NCI-H1930 (cell line): ENCODE measurements at regions not wholly inside any gene's neighbourhood (a gene's known extent, or its start where the extent isn't known, plus 50 kb on each side); places are given as distances from the start of the nearest gene placed in this dataset.

Source experiments
- DNase-seq, 2 experiments: peaks; one replicate each; lab custom pipeline; 2025; lab: John Stamatoyannopoulos, UW

DNA sequence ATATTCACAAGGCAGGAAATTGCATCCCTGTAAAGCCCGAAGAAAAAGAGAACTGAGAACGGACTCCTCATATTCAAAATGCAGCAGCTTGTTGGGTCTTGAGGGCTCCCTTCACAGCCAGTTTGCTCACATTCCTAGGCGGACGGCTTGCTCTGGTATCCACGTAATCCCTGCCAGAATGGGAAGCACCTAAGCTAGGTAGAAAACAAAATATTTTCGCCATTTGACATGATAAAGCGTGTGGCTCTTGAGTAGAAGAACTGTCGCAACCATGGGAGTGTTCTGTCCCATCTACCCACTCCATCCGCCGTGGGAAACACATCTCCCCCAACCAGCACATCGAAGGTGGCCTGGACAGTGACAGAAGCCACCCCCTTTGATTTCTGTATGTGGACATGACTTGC lies 183.1 kb downstream of the GAS1 start:
- DNase-seq = no peak

- DNase-seq = no peak
Measured at GRCh38 chr9:86763791-86764190, 183.5 kb downstream of the GAS1 start.

DNA sequence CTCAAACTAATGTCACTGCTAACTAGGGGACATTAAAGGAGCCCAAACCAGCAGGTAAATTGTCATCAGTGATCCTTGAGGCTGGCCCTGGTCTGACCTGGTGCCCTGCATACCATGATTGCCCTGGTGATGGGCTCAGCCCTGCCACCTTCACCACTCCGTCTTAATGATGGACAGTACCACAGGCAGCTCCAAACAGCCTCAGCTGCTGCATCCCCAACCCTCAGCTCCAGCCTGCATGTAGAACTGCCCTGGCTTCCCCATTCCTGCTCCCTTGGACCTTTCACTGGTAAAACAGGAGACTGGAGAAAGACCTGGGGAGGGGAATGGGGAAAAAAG lies 190.0 kb downstream of the GAS1 start:
- DNase-seq = no peak

DNA sequence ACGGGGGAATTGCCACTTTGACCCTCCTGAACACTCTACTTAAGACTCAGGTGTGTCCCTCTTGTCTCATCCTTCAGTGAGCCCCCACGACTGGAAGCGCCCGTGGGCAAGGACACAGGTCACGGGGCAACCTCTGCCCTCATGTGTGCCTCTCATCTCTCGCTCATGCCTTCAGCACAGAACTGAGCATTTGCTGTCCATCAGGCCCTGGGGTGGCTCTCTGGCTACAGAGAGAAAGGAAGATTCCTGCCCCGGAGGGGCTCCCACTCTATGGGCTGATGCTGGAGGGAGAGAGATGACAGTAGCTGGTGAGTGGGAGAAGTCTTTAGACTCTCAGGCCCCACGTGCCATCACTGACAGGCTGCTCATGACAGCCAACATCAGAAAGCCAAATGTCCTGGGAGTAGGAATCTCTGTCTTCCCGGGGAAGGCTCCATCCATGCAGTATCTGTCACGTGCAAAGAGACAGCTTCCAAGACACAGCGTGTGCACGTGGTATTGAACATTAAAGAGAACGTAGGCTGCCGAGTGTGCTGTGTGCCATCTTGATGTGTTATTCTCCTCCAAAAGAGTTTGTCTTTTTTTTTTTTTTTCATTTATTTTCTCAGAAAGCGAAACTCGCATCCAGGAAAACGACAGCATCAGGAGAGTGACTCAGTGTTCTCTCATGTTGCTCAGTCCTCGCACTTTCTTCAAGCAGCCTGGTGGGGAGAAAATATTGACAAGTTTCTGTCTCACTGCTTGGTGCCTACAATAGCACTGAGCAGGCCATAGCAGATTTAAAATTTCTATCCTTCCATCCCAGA lies 190.5 kb downstream of the GAS1 start:
- DNase-seq = no peak

DNA sequence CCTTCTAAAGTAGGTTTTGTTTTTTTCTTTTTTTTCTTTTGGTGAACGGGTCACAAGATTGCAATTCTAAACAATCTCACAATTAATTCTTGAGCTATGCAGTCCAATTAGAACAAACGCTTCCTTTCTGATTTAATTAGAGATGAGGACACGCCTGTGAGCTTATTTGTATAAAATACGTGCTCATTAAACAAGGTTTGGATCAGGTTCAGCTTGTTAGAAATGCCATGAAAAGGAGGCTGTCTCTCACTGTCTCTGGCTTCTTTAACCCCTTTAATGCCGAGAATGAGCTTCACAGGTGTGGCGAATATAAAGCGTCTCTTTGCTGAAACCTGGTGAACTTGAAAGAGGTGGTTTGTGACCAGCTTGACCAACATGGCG lies 191.8 kb downstream of the GAS1 start:
- no peak for DNase-seq

- no peak for DNase-seq
Measured at GRCh38 chr9:86754581-86755560, 192.4 kb downstream of the GAS1 start.

DNA sequence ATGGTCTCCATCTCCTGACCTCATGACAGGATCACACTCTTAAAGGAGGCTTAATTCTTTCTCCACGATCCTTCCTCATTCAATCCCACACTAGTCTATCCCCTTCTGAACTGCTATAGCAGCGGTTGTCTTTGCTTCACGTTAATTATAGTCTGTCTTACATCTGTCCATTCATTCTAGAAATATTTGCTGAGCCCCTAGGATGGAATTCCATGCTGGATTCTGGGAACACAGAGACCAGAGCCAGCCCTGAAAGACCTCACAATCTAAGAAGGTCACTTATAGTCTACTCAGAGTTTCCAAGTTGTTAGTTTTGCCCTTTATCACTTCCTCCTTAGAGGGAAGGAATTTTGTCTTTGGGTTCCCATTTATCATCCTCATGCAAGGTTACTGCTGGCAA lies 193.5 kb downstream of the GAS1 start:
- no peak for DNase-seq

DNA sequence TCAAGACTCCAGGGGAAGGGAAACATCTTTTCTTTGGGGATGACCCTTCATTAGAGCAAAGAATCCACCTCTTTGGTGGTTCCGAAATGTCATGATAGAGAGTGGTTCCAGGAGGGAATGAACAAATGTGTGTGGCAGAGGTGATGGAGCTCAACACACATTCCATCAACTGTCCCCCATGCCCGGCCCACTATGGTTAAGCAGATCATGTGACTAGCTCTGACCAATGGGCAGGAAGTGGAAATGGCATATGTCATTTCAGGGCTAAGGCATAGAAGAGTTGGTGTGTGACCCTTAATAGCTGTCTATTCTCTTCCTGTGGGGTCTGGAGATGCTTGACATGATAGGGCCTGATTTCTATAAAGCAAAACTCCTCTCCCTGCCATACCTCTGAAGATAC lies 194.6 kb downstream of the GAS1 start:
- no peak for DNase-seq

GRCh38 chr9:86751956-86752355 lies 195.3 kb downstream of the GAS1 start:
- no peak for DNase-seq

DNA sequence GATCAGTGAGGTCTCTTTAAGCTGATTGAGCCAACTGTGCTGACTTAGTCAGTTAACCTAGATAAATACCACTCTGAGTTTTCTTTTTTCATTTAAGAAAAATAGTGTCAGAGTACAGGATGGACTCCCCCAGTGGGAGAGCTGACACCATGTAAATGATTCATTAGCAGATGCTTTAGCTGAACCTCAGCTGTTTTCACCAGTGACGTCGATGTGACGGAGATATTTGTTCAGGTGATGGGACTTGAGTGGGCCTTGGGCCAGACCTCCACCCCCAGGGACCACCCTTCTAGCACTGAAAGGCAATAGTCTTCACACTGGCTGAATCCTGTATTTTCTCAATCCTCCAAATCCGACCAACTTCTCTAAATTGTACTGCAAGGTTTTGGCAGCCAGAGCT lies 196.1 kb downstream of the GAS1 start:
- no peak for DNase-seq

- DNase-seq = no peak
Measured at GRCh38 chr9:86749894-86750255, 197.4 kb downstream of the GAS1 start.

DNA sequence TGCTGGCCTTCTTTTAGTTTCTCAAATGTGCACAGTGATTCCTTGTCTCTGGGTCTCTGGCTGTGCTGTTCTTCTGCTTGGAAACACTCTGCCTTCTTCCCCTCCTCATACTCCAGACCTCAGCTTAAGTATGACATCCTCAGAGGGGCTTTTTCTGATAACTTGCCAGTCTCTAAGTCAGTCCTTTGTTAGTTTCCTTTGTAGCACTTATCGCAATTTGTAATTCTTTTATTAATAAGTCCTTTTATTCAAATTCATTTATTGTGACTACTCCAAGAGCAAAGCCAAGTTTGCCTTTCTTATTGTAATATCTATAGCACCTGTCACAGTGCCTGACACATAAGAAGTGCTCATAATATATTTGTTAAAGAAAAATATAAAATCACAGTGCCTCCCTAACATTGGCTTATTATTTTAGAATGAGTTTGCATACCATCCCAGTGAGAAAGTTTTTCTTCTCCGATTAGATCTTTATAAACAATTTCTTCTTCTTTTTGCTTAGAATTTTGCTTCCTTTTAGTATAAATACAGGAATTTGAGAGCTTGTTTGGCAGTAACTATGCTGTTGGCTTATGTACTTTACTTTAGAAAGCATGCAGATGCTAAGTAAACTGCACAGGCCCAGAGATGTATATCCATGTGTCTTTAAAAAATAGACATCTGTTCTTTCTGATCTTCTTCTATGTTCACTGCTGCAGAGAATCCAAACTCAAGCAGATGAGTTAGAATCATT lies 198.0 kb downstream of the GAS1 start:
- DNase-seq = no peak

DNA sequence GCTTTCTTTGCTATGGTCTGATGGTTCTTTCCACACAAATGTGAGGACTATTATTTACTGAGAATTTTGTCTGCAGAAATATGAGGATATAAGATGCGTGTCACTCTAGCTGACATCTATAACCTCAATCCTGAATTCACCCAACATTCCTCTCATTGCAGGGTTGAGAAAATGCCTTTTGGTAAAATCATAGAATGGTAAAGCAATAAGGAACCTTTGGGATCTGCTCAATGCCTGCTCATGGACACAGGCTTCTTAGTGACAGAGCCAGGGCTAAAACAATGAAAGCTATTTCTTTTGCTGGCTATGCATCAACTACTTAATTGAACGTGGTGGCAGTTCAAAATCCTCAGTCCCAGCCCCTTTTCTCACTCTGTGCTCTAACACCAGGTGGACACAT lies 199.6 kb downstream of the GAS1 start:
- DNase-seq = no peak

- peak; percentile 72 to 77 for DNase-seq
Measured at GRCh38 chr9:86741311-86742208, 205.7 kb downstream of the GAS1 start.

DNA sequence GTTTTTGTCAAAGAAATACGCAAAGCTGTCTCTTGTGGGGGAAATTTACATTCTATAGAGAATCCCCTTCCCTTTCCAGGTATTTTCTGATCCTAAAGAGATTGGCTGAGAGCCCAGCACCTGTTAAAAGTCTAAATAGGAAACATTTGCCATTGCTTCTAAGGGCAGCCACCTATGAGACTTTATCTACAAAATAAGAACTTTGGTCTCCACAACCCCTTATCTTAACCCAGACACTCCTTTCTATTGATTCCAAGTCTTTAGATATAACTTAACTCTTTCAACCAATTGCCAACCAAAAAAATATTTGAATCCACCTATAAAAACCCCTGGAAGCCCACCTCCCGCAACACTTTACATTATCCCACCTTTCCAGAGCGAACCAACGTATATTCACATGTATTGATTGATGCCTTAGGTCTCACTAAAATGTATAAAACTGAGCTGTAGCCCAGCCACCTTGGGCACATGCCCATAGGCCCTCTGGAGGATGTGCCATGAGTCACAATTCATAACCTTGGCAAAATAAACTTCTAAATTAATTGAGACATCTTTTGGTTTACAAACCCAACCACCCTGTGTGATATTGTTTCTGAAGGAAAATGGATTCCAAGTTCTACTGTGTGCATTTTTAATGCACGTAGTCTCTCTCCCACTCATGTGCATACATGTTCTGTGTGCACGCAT lies 211.4 kb downstream of the GAS1 start:
- no peak for DNase-seq

GRCh38 chr9:86734771-86735170 lies 212.5 kb downstream of the GAS1 start:
- no peak for DNase-seq

GRCh38 chr9:86733929-86734328 lies 213.4 kb downstream of the GAS1 start:
- DNase-seq = no peak

DNA sequence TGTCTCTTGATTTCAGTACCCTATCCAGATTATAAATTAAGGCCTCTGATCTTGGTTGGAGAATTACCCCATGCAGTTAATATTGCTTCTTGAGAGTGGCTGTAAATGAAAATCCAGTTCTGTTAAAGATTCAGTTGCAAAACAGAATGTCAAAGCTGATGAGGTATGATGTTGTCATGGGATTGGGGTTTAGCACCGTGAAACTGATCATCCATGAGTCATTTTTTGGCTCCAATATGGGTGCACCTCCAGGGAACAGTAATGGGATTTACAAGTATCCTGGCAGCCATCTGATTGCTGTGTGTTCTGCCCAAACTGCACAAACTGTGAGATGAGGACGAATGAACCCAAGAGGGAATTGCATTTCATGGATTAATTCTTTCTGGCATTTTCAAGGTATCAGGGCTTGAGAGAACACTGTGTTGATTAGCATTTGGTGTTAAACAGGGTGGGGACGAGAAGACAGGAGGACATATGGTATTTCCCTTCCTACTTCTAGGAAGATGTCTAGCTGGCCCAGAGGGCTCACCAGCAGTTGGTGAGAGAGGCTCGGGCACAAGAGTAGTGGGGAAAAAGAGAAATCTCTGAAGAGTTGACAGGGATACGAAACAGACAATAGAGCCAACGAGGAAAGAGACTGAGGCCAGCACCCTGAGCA lies 214.7 kb downstream of the GAS1 start:
- no peak for DNase-seq

GRCh38 chr9:86731511-86732063 lies 215.7 kb downstream of the GAS1 start:
- no peak for DNase-seq
